Transverse colon (tissue), 4 donors: ENCODE measurements at regions not wholly inside any gene's neighbourhood (a gene's known extent, or its start where the extent isn't known, plus 50 kb on each side); places are given as distances from the start of the nearest gene placed in this dataset.

Experiments used
- CTCF ChIP-seq, 5 experiments: fragments of 200-600 bp in 3 of 5; fragments of 450-650 bp in 2 of 5; sonication (generic) in 3 of 5; IDR thresholded peaks; 1 replicate in 2 of 5; 2 replicates in 3 of 5; pipeline ENCODE4 v1.5.1; 2016 to 2017; ENCODE audit warnings: antibody characterized with exemption in 5 of 5, inconsistent platforms in 3 of 5, mild to moderate bottlenecking in 2 of 5, moderate library complexity in 1 of 5
- EP300 ChIP-seq: sonication (generic); formaldehyde crosslinking; IDR thresholded peaks from one replicate; pipeline ENCODE4 v1.6.1; 2017; ENCODE audit warnings: antibody characterized with exemption, low read depth
- POLR2A ChIP-seq: fragments of 450-650 bp; IDR thresholded peaks from one replicate; pipeline ENCODE4 v1.6.1; 2016; ENCODE audit warnings: antibody characterized with exemption, mild to moderate bottlenecking, moderate library complexity
- POLR2AphosphoS5 ChIP-seq, 3 donors: sonication (generic); formaldehyde crosslinking; IDR thresholded peaks; one replicate each; pipeline ENCODE4 v1.6.1; 2016; ENCODE audit warnings: antibody characterized with exemption in 3 of 3

GRCh38 chr2:105504459-105504858 is 105.6 kb upstream of the FHL2 start:
- TF ChIP-seq POLR2AphosphoS5 (IDR thresholded peaks at IDR 0.05) (no peak), CTCF (IDR thresholded peaks at IDR 0.05) (no peak), EP300 (no peak), POLR2A (no peak)
